ENCODE measurements at regions not wholly inside any gene's neighbourhood (a gene's known extent, or its start where the extent isn't known, plus 50 kb on each side); places are given as distances from the start of the nearest gene placed in this dataset.
"Not testable (repeated sequence)": the region's sequence is repeated elsewhere in the genome, so short reads cannot be mapped to it uniquely, and the experiment has no call there.

- peak; percentile 50 for DNase-seq
Observed at GRCh38 chr20:19903168-19903811, 113.9 kb upstream of the NAA20 start.

- DNase-seq = no peak
Observed at GRCh38 chr20:19907326-19908056, 109.7 kb upstream of the NAA20 start.

- no peak for DNase-seq
Observed at GRCh38 chr20:19908576-19908975, 108.6 kb upstream of the NAA20 start.

GRCh38 chr20:19909725-19910124, 107.4 kb upstream of the NAA20 start:
- no peak for DNase-seq

GRCh38 chr20:19911810-19912382, 105.3 kb upstream of the NAA20 start:
- DNase-seq = no peak

- no peak for DNase-seq
Observed at GRCh38 chr20:19913349-19913748, 103.8 kb upstream of the NAA20 start.

- DNase-seq = no peak
Observed at GRCh38 chr20:19913927-19914614, 103.1 kb upstream of the NAA20 start.

GRCh38 chr20:19915111-19915798, 101.9 kb upstream of the NAA20 start:
- DNase-seq = peak; percentile 16

- no peak for DNase-seq
Observed at GRCh38 chr20:19916531-19917485, 100.4 kb upstream of the NAA20 start.

- DNase-seq = no peak
Observed at GRCh38 chr20:19918965-19919329, 98.2 kb upstream of the NAA20 start.

GRCh38 chr20:19920381-19921138, 96.6 kb upstream of the NAA20 start:
- DNase-seq = no peak

- DNase-seq = no peak
Observed at GRCh38 chr20:19921284-19921793, 95.8 kb upstream of the NAA20 start.

GRCh38 chr20:19921829-19922228, 95.3 kb upstream of the NAA20 start:
- not testable (repeated sequence) for DNase-seq

GRCh38 chr20:19922716-19923115, 94.4 kb upstream of the NAA20 start:
- DNase-seq = no peak

- DNase-seq = no peak
Observed at GRCh38 chr20:19923762-19924161, 93.4 kb upstream of the NAA20 start.

- no peak for DNase-seq
Observed at GRCh38 chr20:19924255-19924654, 92.9 kb upstream of the NAA20 start.

- DNase-seq = no peak
Observed at GRCh38 chr20:19926591-19926990, 90.6 kb upstream of the NAA20 start.

GRCh38 chr20:19928328-19929011, 88.7 kb upstream of the NAA20 start:
- no peak for DNase-seq

GRCh38 chr20:19929012-19929360, 88.2 kb upstream of the NAA20 start:
- no peak for DNase-seq

GRCh38 chr20:19929481-19930145, 87.5 kb upstream of the NAA20 start:
- no peak for DNase-seq
